Heart left ventricle (tissue), 16 donors: ENCODE measurements at regions not wholly inside any gene's neighbourhood (a gene's known extent, or its start where the extent isn't known, plus 50 kb on each side); places are given as distances from the start of the nearest gene placed in this dataset.

Experiments
- ATAC-seq, 4 donors: fragments of 200-7000 bp; cut with Tn5 transposase; one replicate each; pipeline ENCODE4 v1.9.1; 2020 to 2022; ENCODE audit warnings: moderate library complexity in 4 of 4, mild to moderate bottlenecking in 3 of 4, moderate number of reproducible peaks in 1 of 4
- DNase-seq, 5 donors: peaks; one replicate each; pipeline ENCODE4 v3.0.0-alpha.2; 2020
- H3K27ac ChIP-seq, 12 donors: fragments of 200-600 bp; sonication (generic) in 4 of 12; one replicate each; pipeline versions ENCODE4 v1.5.0 to v1.8.0; 2016 to 2022; ENCODE audit warnings: mild to moderate bottlenecking in 2 of 12
- H3K27me3 ChIP-seq, 9 donors: fragments of 200-600 bp; sonication (generic) in 2 of 9; one replicate each; pipeline versions ENCODE4 v1.5.1 to v1.8.0; 2016 to 2022; ENCODE audit warnings: mild to moderate bottlenecking in 3 of 9
- H3K36me3 ChIP-seq, 9 donors: fragments of 200-600 bp; sonication (generic) in 2 of 9; one replicate each; pipeline versions ENCODE4 v1.5.0 to v1.8.0; 2018 to 2022; ENCODE audit warnings: mild to moderate bottlenecking in 2 of 9
- H3K4me1 ChIP-seq, 12 donors: fragments of 200-600 bp; sonication (generic) in 4 of 12; one replicate each; pipeline versions ENCODE4 v1.5.0 to v1.8.0; 2016 to 2022; ENCODE audit warnings: mild to moderate bottlenecking in 3 of 12
- H3K4me3 ChIP-seq, 12 donors: fragments of 200-600 bp; sonication (generic) in 4 of 12; one replicate each; pipeline versions ENCODE4 v1.5.0 to v1.8.0; 2017 to 2022; ENCODE audit warnings: mild to moderate bottlenecking in 9 of 12, moderate library complexity in 4 of 12
- H3K9me3 ChIP-seq, 12 donors: fragments of 200-600 bp; sonication (generic) in 4 of 12; one replicate each; pipeline versions ENCODE4 v1.5.0 to v1.8.0; 2016 to 2022; ENCODE audit warnings: mild to moderate bottlenecking in 1 of 12
- CTCF ChIP-seq, 12 donors: fragments of 200-600 bp; sonication (generic) in 4 of 12; IDR thresholded peaks; one replicate each; pipeline versions ENCODE4 v1.5.0 to v1.8.0; 2018 to 2022; ENCODE audit warnings: antibody characterized with exemption in 12 of 12, mild to moderate bottlenecking in 5 of 12
- POLR2A ChIP-seq, 2 donors: fragments of 450-650 bp; IDR thresholded peaks; one replicate each; pipeline ENCODE4 v1.6.1; 2017; ENCODE audit warnings: antibody characterized with exemption in 2 of 2, mild to moderate bottlenecking in 2 of 2, moderate library complexity in 2 of 2
- WGBS, 4 donors: extraction: QIAGEN DNeasy Blood & Tissue Kit in 2 of 4; methylation state at CpG; one replicate each; pipeline versions ENCODE4 v1.1.5 to v1.1.7; 2013 to 2018; 5-methylcytosine and 5-hydroxymethylcytosine counted together
- intact Hi-C, 10 donors: fragments of 100-400 bp; cut with DNase I; formaldehyde crosslinking; loops; one replicate each; pipeline versions ENCODE4 v1.11.1 to v1.14.2; 2022
- donor health status: ischemic (EF 13 %, LVEDD 7.1; RV severe dilation, severe dysfunction).
- donor health status: healthy with polysubstance abuse.
- donor health status: DM: no; HTN: yes; CAD: no.
- donor health status: DM: no; HTN: no; CAD: no.
- donor health status: ischemic (EF 25% LVEDD 6.9; RV normal size, moderate dysfunction).
- donor health status: ischemic (EF 25% LVEDD 5.7; RV mildly dilated, moderate dysfunction).
- donor health status: healthy.
- donor health status: DM: yes; HTN: yes; CAD: no.
- donor health status: ischemic (EF 35%, LVEDD 5.7; RV mildly dilated, moderate dysfunction).
- donor health status: nonischemic (EF 11% LVEDD 7.7; RV severe dilation, severe dysfunction).
- donor health status: DM: yes; HTN: yes; CAD: no.
- donor health status: PGD.
- donor health status: ischemic (EF 29% LVEDD 5.4; RV normal size, mild dysfunction).
- donor health status: nonischemic (EF 23%, LVEDD 6.1; RV moderate dilation, normal function).

DNA sequence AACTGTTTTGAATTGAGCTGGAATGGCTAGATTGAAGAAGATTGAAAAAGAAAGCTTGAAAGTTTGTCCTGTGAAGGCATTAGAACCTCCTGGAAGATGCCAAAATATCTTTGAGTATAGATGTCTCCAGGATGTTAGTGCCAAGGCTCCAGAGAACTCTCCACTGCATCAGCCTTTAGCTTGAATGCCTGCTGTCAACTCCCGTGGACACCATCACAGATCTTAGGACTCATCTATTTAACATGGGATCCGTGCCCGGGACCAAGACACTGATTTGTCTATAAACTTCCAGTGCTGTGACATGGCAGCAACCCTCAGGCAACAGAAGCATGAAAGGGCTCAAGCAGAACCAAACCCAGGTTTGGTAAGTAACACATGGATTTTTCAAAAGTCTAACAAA is 670.9 kb upstream of the ST8SIA4 start:
- intact Hi-C loops: loop anchor here in 1 of 10 donors (2.0 kb wide), 1 partner anchor 99 kb away; no protein-coding TSS in a partner anchor
- no peaks in the 10 kb centered on the region for H3K36me3 ChIP-seq
- H3K4me1 ChIP-seq: no peaks in the 10 kb centered on the region
- DNase-seq: no peak
- TF ChIP-seq CTCF (IDR thresholded peaks at IDR 0.05) (no peak), POLR2A (IDR thresholded peaks at IDR 0.05) (no peak)
- H3K9me3 ChIP-seq: no peaks in the 10 kb centered on the region
- 79 to 84% (median 82%) methylated on average over 3 of the region's 3 CpGs for WGBS, 4 donors
- H3K27ac ChIP-seq: no peak overlapping the region
- ATAC-seq: no peak
- no peak overlapping the region for H3K4me3 ChIP-seq
- no peaks in the 10 kb centered on the region for H3K27me3 ChIP-seq

DNA sequence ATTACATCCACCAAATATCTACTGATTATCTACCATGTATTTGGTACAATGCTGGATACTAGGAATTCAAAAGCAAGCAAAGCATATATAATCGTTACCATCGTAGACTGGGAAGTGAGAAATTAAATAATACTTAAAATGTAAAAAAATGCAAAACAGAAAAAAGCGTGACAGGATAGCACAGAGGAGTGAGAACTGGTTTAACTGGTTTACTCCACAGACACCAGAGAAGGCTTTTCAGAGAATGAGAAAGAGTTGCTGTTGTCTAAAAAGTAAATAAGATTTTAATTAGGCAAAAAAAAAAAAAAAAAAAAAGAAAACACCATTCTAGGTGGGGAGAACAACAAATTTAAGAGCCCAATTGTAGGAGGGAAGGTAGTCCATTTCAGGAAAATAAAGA is 657.9 kb upstream of the ST8SIA4 start:
- Histone ChIP-seq H3K9me3 (peaks cover 0 to 22% (median 0%) of the 10 kb centered on the region in 12 donors), H3K4me3 (no peak overlapping the region), H3K4me1 (no peaks in the 10 kb centered on the region), H3K36me3 (no peaks in the 10 kb centered on the region), H3K27ac (no peak overlapping the region), H3K27me3 (no peaks in the 10 kb centered on the region)
- TF ChIP-seq POLR2A (IDR thresholded peaks at IDR 0.05) (no peak), CTCF (IDR thresholded peaks at IDR 0.05) (no peak)
- ATAC-seq: no peak
- no peak for DNase-seq
- WGBS, 4 donors: 69 to 78% (median 73%) methylated on average over 3 of the region's 3 CpGs
- intact Hi-C loops: no loop called here

GRCh38 chr5:101543780-101544179 is 640.7 kb upstream of the ST8SIA4 start:
- Histone ChIP-seq H3K27me3 (no peaks in the 10 kb centered on the region), H3K9me3 (peaks cover 0 to 6% (median 0%) of the 10 kb centered on the region in 12 donors), H3K4me3 (no peak overlapping the region), H3K4me1 (no peaks in the 10 kb centered on the region), H3K36me3 (no peaks in the 10 kb centered on the region), H3K27ac (no peak overlapping the region)
- 84 to 95% (median 87%) methylated on average over 1 of the region's 1 CpG for WGBS, 4 donors
- intact Hi-C loops: no loop called here
- TF ChIP-seq POLR2A (IDR thresholded peaks at IDR 0.05) (no peak), CTCF (IDR thresholded peaks at IDR 0.05) (no peak)
- DNase-seq: no peak
- no peak for ATAC-seq

- TF ChIP-seq POLR2A (IDR thresholded peaks at IDR 0.05) (no peak), CTCF (IDR thresholded peaks at IDR 0.05) (no peak)
- ATAC-seq: no peak
- no peak for DNase-seq
- Histone ChIP-seq H3K27ac (no peak overlapping the region), H3K27me3 (no peaks in the 10 kb centered on the region), H3K4me1 (no peaks in the 10 kb centered on the region), H3K4me3 (no peak overlapping the region), H3K9me3 (peaks cover 0 to 11% (median 0%) of the 10 kb centered on the region in 12 donors), H3K36me3 (no peaks in the 10 kb centered on the region)
- 64 to 72% (median 67%) methylated on average over 3 of the region's 3 CpGs for WGBS, 4 donors
- intact Hi-C loops: no loop called here
These were observed 636.2 kb upstream of the ST8SIA4 start for GRCh38 chr5:101539315-101539714.
